ENCODE measurements at regions not wholly inside any gene's neighbourhood (a gene's known extent, or its start where the extent isn't known, plus 50 kb on each side); places are given as distances from the start of the nearest gene placed in this dataset.

GRCh38 chr19:29325241-29325975 is 112.5 kb upstream of the UQCRFS1 start:
- Histone ChIP-seq H3K36me3 (no peaks in the 10 kb centered on the region), H3K4me1 (no peaks in the 10 kb centered on the region), H3K27ac (no peak overlapping the region), H3K9me3 (no peaks in the 10 kb centered on the region), H3K4me3 (no peak overlapping the region), H3K27me3 (peaks cover 13% of the 10 kb centered on the region)
- peak in 1 of 2 donors; percentile 43 for DNase-seq (ENCODE audit: low spot score in 2 of 2)
- TF ChIP-seq EP300 (IDR thresholded peaks at IDR 0.05) (no peak), POLR2AphosphoS5 (IDR thresholded peaks at IDR 0.05) (no peak), CTCF (IDR thresholded peaks at IDR 0.05) (no peak), POLR2A (IDR thresholded peaks at IDR 0.05) (no peak)
- 68% methylated on average over 11 of the region's 11 CpGs for WGBS

GRCh38 chr19:29326351-29326750 is 113.4 kb upstream of the UQCRFS1 start:
- WGBS = 71% methylated on average over 4 of the region's 4 CpGs
- no peaks in the 10 kb centered on the region for H3K36me3 ChIP-seq
- no peak overlapping the region for H3K4me3 ChIP-seq
- no peak overlapping the region for H3K27ac ChIP-seq
- H3K4me1 ChIP-seq = no peaks in the 10 kb centered on the region
- TF ChIP-seq POLR2A (IDR thresholded peaks at IDR 0.05) (no peak), EP300 (IDR thresholded peaks at IDR 0.05) (no peak), CTCF (IDR thresholded peaks at IDR 0.05) (no peak), POLR2AphosphoS5 (IDR thresholded peaks at IDR 0.05) (no peak)
- H3K27me3 ChIP-seq = peaks cover 11% of the 10 kb centered on the region
- DNase-seq (ENCODE audit: low spot score in 2 of 2) = peak in 1 of 2 donors; percentile 52
- no peaks in the 10 kb centered on the region for H3K9me3 ChIP-seq

- no peaks in the 10 kb centered on the region for H3K36me3 ChIP-seq
- no peak overlapping the region for H3K4me3 ChIP-seq
- H3K27me3 ChIP-seq = peaks cover 7% of the 10 kb centered on the region
- WGBS = 59% methylated on average over 14 of the region's 14 CpGs
- no peak overlapping the region for H3K27ac ChIP-seq
- TF ChIP-seq POLR2A (IDR thresholded peaks at IDR 0.05) = no peak
- TF ChIP-seq CTCF (IDR thresholded peaks at IDR 0.05) = no peak
- no peak for TF ChIP-seq POLR2AphosphoS5 (IDR thresholded peaks at IDR 0.05)
- no peak for TF ChIP-seq EP300 (IDR thresholded peaks at IDR 0.05)
- DNase-seq (ENCODE audit: low spot score in 2 of 2) = peak in 1 of 2 donors; percentile 31
- H3K9me3 ChIP-seq = no peaks in the 10 kb centered on the region
- no peaks in the 10 kb centered on the region for H3K4me1 ChIP-seq
Measured at GRCh38 chr19:29326849-29327840, 114.2 kb upstream of the UQCRFS1 start.

GRCh38 chr19:29328586-29328985 is 115.6 kb upstream of the UQCRFS1 start:
- H3K4me3 ChIP-seq = no peak overlapping the region
- 58% methylated on average over 2 of the region's 2 CpGs for WGBS
- H3K4me1 ChIP-seq = no peaks in the 10 kb centered on the region
- TF ChIP-seq POLR2A (IDR thresholded peaks at IDR 0.05) (no peak), CTCF (IDR thresholded peaks at IDR 0.05) (no peak), POLR2AphosphoS5 (IDR thresholded peaks at IDR 0.05) (no peak), EP300 (IDR thresholded peaks at IDR 0.05) (no peak)
- H3K27ac ChIP-seq = no peak overlapping the region
- H3K36me3 ChIP-seq = no peaks in the 10 kb centered on the region
- no peak for DNase-seq (ENCODE audit: low spot score in 2 of 2)
- no peaks in the 10 kb centered on the region for H3K9me3 ChIP-seq
- peaks cover 4% of the 10 kb centered on the region for H3K27me3 ChIP-seq
